ENCODE measurements at regions not wholly inside any gene's neighbourhood (a gene's known extent, or its start where the extent isn't known, plus 50 kb on each side); places are given as distances from the start of the nearest gene placed in this dataset.

DNA sequence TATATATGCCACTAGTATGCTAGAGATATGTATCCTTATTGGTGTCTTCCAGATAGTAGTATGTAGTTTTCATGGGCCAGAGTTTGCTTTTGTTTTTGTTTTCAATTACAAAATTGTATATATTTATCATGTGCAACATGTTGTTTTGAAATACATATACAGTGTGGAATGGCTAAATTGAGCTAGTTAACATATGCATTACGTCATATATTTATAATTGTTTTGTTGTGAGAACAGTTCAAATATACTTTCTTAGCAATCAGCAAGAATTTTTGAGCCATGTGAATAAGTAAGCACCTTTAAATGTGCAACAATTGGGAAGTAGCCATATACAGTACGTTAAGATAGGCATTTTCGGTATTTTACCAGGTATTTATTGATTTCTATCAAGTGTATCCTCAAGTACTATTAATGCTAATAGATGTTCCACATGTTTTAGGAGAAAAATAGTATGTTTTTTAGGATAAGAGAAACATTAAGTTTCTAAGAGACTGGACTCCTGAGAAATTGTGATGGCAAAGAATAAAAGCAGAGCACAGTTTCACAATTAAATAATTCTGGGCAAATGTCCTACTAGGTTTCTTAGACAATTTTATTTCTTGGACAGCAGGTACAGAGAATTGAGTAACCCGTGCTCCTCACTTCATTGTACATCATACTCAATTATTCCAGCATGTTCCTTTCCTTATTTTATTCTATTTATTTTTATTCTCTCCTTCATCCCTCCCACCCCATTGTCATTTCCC is 60.5 kb upstream of the SLC5A12 start:
- TF ChIP-seq FOXP2 (optimal IDR thresholded peaks at IDR 0.05; ENCODE audit: borderline replicate concordance, extremely low read depth, extremely low read length, insufficient read depth): no peak
- TF ChIP-seq SIN3A (IDR thresholded peaks at IDR 0.05; ENCODE audit: borderline replicate concordance, insufficient read depth, low read length): no peak
- no peak for TF ChIP-seq POLR2AphosphoS5 (IDR thresholded peaks at IDR 0.05; ENCODE audit: low read depth, low read length)
- TF ChIP-seq, protein P1, sequence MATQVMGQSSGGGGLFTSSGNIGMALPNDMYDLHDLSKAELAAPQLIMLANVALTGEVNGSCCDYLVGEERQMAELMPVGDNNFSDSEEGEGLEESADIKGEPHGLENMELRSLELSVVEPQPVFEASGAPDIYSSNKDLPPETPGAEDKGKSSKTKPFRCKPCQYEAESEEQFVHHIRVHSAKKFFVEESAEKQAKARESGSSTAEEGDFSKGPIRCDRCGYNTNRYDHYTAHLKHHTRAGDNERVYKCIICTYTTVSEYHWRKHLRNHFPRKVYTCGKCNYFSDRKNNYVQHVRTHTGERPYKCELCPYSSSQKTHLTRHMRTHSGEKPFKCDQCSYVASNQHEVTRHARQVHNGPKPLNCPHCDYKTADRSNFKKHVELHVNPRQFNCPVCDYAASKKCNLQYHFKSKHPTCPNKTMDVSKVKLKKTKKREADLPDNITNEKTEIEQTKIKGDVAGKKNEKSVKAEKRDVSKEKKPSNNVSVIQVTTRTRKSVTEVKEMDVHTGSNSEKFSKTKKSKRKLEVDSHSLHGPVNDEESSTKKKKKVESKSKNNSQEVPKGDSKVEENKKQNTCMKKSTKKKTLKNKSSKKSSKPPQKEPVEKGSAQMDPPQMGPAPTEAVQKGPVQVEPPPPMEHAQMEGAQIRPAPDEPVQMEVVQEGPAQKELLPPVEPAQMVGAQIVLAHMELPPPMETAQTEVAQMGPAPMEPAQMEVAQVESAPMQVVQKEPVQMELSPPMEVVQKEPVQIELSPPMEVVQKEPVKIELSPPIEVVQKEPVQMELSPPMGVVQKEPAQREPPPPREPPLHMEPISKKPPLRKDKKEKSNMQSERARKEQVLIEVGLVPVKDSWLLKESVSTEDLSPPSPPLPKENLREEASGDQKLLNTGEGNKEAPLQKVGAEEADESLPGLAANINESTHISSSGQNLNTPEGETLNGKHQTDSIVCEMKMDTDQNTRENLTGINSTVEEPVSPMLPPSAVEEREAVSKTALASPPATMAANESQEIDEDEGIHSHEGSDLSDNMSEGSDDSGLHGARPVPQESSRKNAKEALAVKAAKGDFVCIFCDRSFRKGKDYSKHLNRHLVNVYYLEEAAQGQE (IDR thresholded peaks at IDR 0.05; ENCODE audit: insufficient read depth in 1 of 2, low read depth in 2 of 2, low read length in 2 of 2): no peak
- no peak for TF ChIP-seq TAF1 (IDR thresholded peaks at IDR 0.05; ENCODE audit: borderline replicate concordance, insufficient read depth, low read length)

DNA sequence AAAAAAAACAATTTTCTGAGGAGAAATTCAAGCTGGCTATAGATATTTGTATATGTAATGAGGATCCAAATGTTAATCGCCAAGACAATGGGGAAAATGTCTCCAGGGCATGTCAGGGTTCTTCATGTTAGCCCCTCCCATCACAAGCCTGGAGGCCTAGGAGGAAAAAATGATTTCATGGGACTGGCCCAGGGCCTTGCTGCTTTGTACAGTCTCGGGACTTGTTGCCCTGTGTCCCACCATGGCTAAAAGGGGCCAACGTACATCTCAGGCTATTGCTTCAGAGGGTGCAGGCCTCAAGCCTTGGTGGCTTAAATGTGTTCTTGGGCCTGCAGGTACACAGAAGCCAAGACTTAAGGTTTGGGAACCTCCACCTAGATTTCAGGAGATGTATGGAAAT is 62.1 kb upstream of the SLC5A12 start:
- no peak for TF ChIP-seq SIN3A (IDR thresholded peaks at IDR 0.05; ENCODE audit: borderline replicate concordance, insufficient read depth, low read length)
- TF ChIP-seq POLR2AphosphoS5 (IDR thresholded peaks at IDR 0.05; ENCODE audit: low read depth, low read length): no peak
- TF ChIP-seq TAF1 (IDR thresholded peaks at IDR 0.05; ENCODE audit: borderline replicate concordance, insufficient read depth, low read length): no peak
- no peak for TF ChIP-seq FOXP2 (optimal IDR thresholded peaks at IDR 0.05; ENCODE audit: borderline replicate concordance, extremely low read depth, extremely low read length, insufficient read depth)
- TF ChIP-seq, protein P1 (IDR thresholded peaks at IDR 0.05; ENCODE audit: insufficient read depth in 1 of 2, low read depth in 2 of 2, low read length in 2 of 2): no peak

DNA sequence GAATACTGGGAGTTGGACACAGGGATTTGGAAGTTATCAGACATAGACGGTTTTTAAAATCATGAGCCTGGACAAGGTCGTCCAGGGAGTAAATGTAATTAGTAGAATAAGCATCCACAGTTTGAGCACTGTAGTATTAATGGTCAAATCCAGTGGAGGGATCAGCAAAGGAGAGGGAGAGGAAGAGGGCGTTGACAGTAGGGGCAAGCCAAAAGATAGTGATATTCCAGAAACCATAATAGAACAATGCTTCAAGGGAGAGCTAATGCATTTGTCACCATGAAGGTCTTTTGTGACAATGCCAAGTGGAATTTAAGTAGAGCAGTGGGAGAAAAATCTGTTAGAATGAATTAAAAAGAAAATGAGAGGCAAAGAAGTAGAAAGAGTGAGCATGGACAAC is 68.9 kb upstream of the SLC5A12 start:
- no peak for TF ChIP-seq SIN3A (IDR thresholded peaks at IDR 0.05; ENCODE audit: borderline replicate concordance, insufficient read depth, low read length)
- no peak for TF ChIP-seq FOXP2 (optimal IDR thresholded peaks at IDR 0.05; ENCODE audit: borderline replicate concordance, extremely low read depth, extremely low read length, insufficient read depth)
- TF ChIP-seq, protein P1 (IDR thresholded peaks at IDR 0.05; ENCODE audit: insufficient read depth in 1 of 2, low read depth in 2 of 2, low read length in 2 of 2): no peak
- no peak for TF ChIP-seq POLR2AphosphoS5 (IDR thresholded peaks at IDR 0.05; ENCODE audit: low read depth, low read length)
- no peak for TF ChIP-seq TAF1 (IDR thresholded peaks at IDR 0.05; ENCODE audit: borderline replicate concordance, insufficient read depth, low read length)

DNA sequence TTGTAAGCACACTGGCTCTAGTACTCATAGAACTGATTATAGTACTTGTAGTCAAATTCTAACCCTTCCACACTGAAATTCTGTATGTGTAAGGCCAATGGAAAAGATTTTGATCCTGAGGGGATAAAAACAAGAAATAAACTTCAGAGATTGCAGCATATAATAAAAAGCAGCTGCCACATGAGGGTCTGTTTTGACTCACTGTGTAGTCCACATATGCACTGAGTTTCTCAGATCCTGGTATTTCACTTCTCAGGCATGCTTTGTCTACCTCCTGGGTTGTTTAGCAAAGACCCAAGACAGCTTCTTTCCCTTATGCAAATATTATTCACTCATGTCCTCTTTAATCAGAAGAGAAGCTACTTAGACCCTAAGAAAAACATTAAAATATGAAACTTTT is 71.1 kb upstream of the SLC5A12 start:
- TF ChIP-seq FOXP2 (optimal IDR thresholded peaks at IDR 0.05; ENCODE audit: borderline replicate concordance, extremely low read depth, extremely low read length, insufficient read depth) (no peak), POLR2AphosphoS5 (IDR thresholded peaks at IDR 0.05; ENCODE audit: low read depth, low read length) (no peak), SIN3A (IDR thresholded peaks at IDR 0.05; ENCODE audit: borderline replicate concordance, insufficient read depth, low read length) (no peak), TAF1 (IDR thresholded peaks at IDR 0.05; ENCODE audit: borderline replicate concordance, insufficient read depth, low read length) (no peak)
- TF ChIP-seq, protein P1 (IDR thresholded peaks at IDR 0.05; ENCODE audit: insufficient read depth in 1 of 2, low read depth in 2 of 2, low read length in 2 of 2): no peak
